HG03457 (cell line): ENCODE measurements at regions not wholly inside any gene's neighbourhood (a gene's known extent, or its start where the extent isn't known, plus 50 kb on each side); places are given as distances from the start of the nearest gene placed in this dataset.
"Not testable (repeated sequence)": the region's sequence is repeated elsewhere in the genome, so short reads cannot be mapped to it uniquely, and the experiment has no call there.

Experiments
- ATAC-seq: cut with Tn5 transposase; IDR thresholded peaks from one replicate; pipeline ENCODE4 v1.9.1; 2021; ENCODE audit warnings: moderate number of reproducible peaks; ENCODE audit not compliant: unreplicated experiment

- ATAC-seq, result no peak
Measured at GRCh38 chr14:41120402-41120801, 486.3 kb upstream of the LRFN5 start.

- no peak for ATAC-seq
Measured at GRCh38 chr14:41096131-41096530, 510.5 kb upstream of the LRFN5 start.

DNA sequence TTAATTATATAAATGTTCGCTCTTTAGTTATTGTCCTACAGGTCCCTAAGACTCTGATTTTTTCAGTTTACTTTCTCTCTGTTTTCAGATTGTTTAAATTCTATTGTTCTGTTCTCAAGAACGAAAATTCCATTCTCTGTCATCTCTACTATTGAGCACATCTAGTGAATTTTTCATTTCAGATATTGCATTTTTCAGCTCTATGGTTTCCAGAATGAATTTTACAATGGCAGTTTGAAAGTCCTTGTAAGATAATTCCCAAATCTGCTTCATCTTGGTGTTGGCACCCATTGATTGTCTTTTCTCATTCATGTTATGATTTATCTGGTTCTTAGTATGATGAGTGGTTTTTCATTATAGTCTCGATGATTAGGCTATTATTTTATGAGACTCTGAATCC is 519.6 kb upstream of the LRFN5 start:
- ATAC-seq, result no peak

- ATAC-seq, result no peak
Measured at GRCh38 chr14:41073544-41073943, 533.1 kb upstream of the LRFN5 start.

GRCh38 chr14:41072776-41073175 is 533.9 kb upstream of the LRFN5 start:
- no peak for ATAC-seq

DNA sequence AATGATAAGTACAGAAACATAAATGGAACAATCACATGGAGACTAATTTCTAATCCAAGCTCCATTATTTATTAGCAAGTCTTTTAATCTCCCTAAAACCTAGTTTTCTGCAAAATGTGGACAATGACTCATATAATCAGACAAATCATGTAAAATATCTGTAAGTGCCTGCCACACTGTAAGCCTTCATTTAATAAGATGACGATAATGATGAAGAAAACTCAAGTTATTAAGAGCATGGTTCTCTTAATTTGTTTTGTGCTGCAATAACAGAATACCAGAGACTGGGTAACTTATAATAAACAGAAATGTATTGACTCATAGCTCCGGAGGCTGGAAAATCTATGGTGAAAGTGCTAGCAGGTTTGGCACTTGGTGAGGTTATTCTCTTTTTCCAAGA is 535.3 kb upstream of the LRFN5 start:
- no peak for ATAC-seq

DNA sequence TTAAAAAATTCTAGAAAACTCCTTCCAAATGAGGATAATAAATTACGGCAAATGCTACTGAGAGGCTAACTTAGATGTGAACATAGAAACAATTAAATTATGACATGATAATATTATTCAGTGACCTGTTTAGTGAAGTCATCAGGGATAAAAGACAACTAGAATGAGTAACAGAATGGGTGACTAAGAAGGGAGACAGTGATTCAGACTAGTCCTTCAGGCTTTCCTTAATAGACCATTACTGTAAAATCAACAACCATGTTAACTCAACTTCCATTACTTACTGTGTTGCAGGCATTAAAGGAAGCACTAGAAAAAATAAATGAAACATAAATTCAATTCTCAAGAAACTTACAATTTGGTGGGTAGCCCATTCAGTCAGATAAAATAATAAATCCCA is 543.9 kb upstream of the LRFN5 start:
- ATAC-seq, result no peak

DNA sequence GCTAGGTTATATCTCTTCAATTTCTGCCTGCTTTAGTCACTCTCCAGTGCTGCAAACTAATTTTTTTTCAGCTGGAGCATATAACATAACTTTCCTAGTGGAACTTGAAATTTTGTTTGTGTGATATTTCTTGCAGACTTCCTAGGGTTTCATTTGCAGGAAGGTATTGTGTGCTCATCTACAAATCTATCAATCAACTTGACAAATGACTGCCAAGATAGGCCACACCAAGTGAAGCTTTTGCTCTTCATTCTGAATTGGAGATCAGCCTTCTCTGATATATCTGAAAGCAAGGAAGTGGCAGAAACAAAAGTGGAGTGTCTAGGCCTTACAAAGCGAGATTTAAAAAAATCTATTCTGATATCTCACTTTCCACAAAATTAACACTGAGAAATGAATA is 551.1 kb upstream of the LRFN5 start:
- no peak for ATAC-seq

GRCh38 chr14:41051801-41052200 is 554.9 kb upstream of the LRFN5 start:
- ATAC-seq, result no peak

GRCh38 chr14:41047763-41048162 is 558.9 kb upstream of the LRFN5 start:
- ATAC-seq, result no peak

DNA sequence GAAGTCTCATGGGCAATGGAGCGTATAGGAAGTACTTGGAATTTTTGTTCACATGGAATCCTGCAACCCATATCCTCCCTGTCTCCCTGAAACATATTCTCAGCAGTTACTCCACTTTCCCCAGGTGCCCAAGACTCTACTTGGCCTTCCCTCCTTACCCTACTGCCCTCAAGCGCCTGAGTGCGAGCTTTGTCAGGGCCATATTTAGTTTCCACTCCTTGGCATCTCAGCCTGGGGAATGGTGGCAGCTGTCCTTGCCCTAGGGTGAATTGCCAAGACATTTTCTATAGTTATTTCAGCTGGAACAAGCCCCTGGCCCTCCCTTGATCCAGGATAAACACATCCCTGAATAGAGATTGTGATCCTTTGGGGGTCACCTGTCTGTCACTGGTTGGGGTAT is 569.3 kb upstream of the LRFN5 start:
- no peak for ATAC-seq

DNA sequence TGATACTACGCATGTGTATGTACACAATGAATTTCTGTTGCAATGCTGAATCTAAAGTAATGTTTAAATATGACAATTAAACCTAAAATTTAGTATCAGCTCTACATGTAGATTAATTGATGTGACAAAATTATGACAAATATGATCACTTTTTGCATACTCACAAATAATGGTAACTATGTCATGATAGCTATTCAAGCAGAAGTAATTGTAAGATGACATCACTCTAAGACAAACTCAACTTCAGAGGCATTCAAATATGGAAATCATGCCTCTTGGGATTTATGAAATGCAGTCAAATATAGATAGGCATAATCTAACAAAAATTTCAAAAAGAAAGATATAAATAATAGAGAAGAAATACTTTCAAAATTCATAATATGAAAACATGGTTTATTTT is 571.7 kb upstream of the LRFN5 start:
- ATAC-seq, result no peak

DNA sequence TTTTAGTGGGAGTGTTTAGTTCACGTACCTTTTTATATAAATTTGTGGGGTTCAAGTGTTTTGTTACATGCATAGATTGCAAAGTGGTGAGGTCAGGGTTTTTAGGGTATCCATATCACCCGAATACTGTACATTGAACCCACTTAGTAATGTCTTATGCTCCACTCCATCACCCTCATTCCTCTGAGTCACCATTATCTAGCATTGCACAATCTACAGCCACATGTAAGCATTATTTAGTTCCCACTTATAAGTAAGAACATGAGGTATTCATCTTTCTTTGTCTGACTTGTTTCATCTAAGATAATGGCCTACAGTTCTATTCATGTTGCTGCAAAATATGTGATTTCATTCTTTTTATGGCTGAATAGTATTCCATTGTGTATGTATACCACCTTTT is 583.7 kb upstream of the LRFN5 start:
- ATAC-seq, result no peak

- no peak for ATAC-seq
Measured at GRCh38 chr14:41016213-41016612, 590.5 kb upstream of the LRFN5 start.

DNA sequence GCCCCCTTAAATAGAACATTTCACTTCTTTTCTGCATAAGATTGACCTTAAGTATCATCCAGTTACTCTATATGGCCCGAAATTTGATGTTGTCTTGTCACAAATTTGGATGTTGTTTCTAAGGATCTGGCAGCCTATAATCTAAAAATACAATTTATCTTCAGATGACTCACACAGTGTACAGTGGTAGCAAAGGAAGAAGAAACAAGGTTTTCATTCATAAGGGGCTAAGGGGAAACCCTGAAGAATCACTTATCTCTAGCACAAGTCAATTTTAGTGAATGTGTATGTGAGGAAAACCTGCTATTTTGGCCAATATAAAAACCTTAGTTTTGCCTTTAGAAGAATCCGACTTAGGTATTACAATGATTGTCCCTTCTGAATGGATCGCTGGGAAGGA is 606.3 kb upstream of the LRFN5 start:
- no peak for ATAC-seq

DNA sequence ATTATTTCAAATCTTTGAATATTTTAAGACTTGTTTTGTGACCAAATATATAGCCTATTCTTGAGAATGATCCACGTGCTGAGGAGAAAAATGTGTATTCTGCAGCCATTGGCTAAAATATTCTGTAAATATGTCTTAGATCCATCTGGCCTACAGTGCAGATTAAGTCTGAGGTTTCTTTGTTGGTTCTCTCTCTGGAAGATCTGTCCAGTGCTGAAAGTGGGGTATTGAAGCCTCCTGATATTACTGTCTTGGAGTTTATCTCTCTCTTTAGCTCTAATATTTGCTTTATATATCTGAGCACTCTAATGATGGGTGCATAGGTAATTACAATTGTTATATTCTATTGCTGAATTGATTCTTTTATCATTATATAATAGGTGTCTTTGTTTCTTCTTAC is 617.4 kb upstream of the LRFN5 start:
- ATAC-seq, result no peak

- ATAC-seq, result no peak
Measured at GRCh38 chr14:40987481-40987880, 619.2 kb upstream of the LRFN5 start.

DNA sequence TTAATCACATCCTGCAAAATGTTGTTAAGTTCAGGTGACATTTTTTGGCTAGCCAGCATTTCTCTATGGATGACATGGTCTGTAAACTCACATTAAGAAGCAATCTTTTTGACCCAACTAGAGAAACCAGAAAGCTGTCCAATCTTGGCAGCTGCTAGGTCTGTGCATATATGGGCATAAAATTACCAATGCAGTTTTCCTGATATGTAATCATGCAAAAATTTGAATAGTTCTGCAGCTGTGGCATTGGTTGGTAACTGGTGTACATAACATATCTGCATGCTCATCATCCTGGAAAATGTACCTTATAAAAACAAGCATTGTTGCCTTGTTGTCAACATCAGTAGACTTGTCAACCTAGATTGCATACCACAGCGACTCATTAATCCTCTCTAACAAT is 620.0 kb upstream of the LRFN5 start:
- ATAC-seq, result no peak

GRCh38 chr14:40985584-40985983 is 621.1 kb upstream of the LRFN5 start:
- no peak for ATAC-seq

- no peak for ATAC-seq
Measured at GRCh38 chr14:40983604-40984003, 623.1 kb upstream of the LRFN5 start.

DNA sequence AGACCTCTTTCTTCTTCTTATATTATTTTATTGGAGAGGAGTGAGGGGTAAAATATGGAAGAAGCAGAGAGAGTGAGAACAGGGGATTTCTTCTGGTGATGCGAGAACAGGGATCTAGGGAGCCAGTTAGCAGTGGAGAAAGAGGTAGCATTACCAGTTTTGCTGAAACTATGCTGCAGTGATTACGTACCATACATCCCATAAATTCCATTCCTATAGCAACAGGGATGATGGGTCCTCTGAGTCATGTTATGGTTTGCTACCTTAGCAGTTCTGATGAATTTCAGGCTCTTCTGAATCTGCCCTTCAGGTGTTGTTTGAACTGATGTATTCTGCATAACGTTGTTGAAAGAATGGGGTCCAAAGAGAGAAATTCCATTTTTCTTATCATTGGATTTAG is 625.4 kb upstream of the LRFN5 start:
- ATAC-seq, result no peak

DNA sequence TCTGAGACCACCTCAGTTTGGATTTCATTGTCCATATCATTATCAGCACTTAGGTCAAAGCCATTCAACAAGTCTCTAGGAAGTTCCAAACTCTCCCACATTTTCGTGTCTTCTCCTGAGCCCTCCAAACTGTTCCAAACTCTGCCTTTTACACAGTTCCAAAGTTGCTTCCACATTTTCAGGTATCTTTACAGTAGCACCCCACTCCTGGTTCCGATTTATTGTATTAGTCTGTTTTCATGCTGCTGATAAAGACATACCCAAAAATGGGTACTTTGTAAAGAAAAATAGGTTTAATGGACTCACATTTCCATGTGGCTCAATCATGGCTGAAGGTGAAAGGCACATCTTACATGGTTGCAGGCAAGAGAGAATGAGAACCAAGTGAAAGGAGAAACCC is 646.4 kb upstream of the LRFN5 start:
- not testable (repeated sequence) for ATAC-seq

GRCh38 chr14:40955131-40955505 is 651.6 kb upstream of the LRFN5 start:
- no peak for ATAC-seq
